Medulla oblongata (tissue), 1 donor: ENCODE measurements at regions not wholly inside any gene's neighbourhood (a gene's known extent, or its start where the extent isn't known, plus 50 kb on each side); places are given as distances from the start of the nearest gene placed in this dataset.
"Not testable (repeated sequence)": the region's sequence is repeated elsewhere in the genome, so short reads cannot be mapped to it uniquely, and the experiment has no call there.

Experiments
- DNase-seq: peaks from one replicate; pipeline ENCODE4 v3.0.0-alpha.2; 2015; ENCODE audit errors: extremely low spot score

GRCh38 chr2:64918220-64918886 is 70.8 kb upstream of the SLC1A4 start:
- no peak for DNase-seq

GRCh38 chr2:64919261-64919660 is 69.9 kb upstream of the SLC1A4 start:
- no peak for DNase-seq

- DNase-seq = no peak
These were observed 66.5 kb upstream of the SLC1A4 start for GRCh38 chr2:64922482-64923384.

- no peak for DNase-seq
These were observed 65.9 kb upstream of the SLC1A4 start for GRCh38 chr2:64923385-64923710.

GRCh38 chr2:64924170-64924934 is 64.8 kb upstream of the SLC1A4 start:
- DNase-seq = no peak

GRCh38 chr2:64925930-64926722 is 63.1 kb upstream of the SLC1A4 start:
- not testable (repeated sequence) for DNase-seq

- peak; percentile 41 for DNase-seq
These were observed 60.4 kb upstream of the SLC1A4 start for GRCh38 chr2:64928813-64929212.

GRCh38 chr2:64929333-64929732 is 59.9 kb upstream of the SLC1A4 start:
- no peak for DNase-seq

- DNase-seq = no peak
These were observed 58.9 kb upstream of the SLC1A4 start for GRCh38 chr2:64930258-64930671.

- DNase-seq = no peak
These were observed 57.7 kb upstream of the SLC1A4 start for GRCh38 chr2:64931246-64932115.

- no peak for DNase-seq
These were observed 57.2 kb upstream of the SLC1A4 start for GRCh38 chr2:64932116-64932370.

- DNase-seq = peak; percentile 54
These were observed 56.6 kb upstream of the SLC1A4 start for GRCh38 chr2:64932371-64933216.

GRCh38 chr2:64934530-64934929 is 54.7 kb upstream of the SLC1A4 start:
- DNase-seq = no peak

GRCh38 chr2:64936809-64937208 is 52.4 kb upstream of the SLC1A4 start:
- no peak for DNase-seq

GRCh38 chr2:64937314-64937686 is 51.9 kb upstream of the SLC1A4 start:
- DNase-seq = not testable (repeated sequence)

- peak; percentile 39 for DNase-seq
These were observed 51.3 kb upstream of the SLC1A4 start for GRCh38 chr2:64937687-64938491.

- no peak for DNase-seq
These were observed 50.5 kb upstream of the SLC1A4 start for GRCh38 chr2:64938607-64939285.

- no peak for DNase-seq
These were observed 49.8 kb upstream of the SLC1A4 start for GRCh38 chr2:64939332-64939917.
